Renal cortex interstitium (tissue), 11 donors: ENCODE measurements at regions not wholly inside any gene's neighbourhood (a gene's known extent, or its start where the extent isn't known, plus 50 kb on each side); places are given as distances from the start of the nearest gene placed in this dataset.

ENCODE experiments used
- DNase-seq, 11 donors: peaks; one replicate each; pipeline ENCODE4 v3.0.0-alpha.2; 2013; ENCODE audit warnings: low read depth in 9 of 11, low spot score in 4 of 11; ENCODE audit errors: extremely low read depth in 1 of 11

DNA sequence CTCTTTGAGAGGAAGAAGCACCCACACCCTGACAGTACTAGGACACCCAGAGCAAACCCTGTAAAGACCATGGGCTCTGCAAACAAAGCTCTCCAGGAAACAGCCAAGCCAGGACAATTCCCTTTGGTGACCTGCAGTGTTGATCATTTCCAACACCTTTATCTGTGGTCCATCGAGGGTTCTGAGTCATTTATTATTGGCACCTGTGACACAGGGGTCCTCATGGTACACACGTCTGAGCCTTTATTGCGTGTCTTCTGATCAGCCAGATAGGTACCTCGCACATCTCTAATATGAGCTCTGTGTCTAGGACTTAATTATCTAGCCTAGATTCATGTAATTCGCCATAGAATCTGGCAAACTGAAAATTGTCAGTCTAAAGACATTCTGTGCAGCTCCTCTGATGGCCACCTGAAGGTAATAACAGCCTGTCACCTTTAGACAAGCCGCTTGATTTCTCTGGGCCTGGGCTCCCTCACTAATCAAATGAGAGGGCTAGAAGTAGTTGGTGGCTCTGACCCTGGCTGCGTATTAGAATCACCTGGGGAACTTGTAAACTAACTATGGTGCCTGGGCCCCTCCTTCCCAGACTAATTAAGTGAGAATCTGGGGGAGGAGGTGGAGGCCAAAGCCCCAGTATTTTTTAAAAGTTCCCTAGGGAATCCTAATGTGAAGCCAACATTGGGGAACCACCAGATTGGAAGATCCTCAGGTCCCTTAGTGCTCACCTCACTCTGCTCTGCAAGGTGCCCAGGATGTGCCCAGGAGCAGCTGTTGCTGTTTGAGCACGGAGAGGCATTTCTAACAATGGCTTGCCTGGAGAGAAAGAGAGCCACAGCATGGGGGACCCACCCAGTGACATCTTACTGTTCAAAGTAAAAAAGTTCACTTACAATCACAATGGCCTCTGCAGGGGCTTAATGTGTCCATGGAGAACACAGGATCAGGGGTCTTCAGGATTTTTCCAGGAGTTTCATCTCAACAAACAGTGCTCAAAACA is 122.0 kb upstream of the ARID1B start:
- no peak for DNase-seq

DNA sequence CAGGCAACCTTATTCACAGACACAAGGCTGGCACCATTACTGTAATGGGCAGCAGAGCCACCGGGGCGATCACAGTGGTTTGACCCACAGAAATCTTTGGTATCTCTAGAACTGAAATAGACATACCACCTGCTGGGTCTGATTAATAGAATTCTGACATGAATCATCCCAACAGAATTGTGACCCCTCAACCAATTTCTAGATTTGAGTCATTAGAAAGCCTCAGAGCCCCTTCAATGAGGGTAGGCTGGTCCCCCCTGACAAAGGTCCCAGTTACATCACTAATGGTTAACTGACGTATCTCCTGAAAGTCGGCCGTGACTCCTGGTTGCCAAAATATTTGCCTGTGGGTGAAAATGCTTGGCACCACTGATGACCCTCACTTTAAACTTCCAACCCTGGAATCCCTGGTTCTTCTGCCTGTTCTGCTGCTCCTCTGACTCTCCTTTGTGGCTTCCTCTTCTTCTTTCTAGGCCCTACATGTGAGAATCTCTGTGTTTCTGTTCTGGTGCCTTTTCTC is 124.9 kb upstream of the ARID1B start:
- no peak for DNase-seq

DNA sequence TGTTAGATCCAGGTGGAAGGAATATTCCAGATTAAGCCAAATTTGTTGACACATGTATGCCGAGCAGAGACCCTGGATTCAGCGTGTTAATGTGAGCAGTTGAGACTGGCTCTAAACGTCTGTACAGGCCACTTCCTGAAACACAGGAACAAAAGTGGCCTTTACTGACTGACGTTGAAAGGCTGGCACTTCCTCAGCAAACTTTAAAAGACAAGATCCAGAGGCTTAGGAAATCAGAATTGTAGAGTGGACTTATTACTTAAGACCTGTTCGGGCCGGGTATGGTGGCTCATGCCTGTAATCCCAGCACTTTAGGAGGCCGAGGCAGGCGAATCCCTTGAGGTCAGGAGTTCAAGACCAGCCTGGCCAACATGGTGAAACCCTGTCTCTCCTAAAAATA is 125.7 kb upstream of the ARID1B start:
- DNase-seq = no peak

- DNase-seq = no peak
Observed at GRCh38 chr6:156650896-156651390, 126.2 kb upstream of the ARID1B start.

DNA sequence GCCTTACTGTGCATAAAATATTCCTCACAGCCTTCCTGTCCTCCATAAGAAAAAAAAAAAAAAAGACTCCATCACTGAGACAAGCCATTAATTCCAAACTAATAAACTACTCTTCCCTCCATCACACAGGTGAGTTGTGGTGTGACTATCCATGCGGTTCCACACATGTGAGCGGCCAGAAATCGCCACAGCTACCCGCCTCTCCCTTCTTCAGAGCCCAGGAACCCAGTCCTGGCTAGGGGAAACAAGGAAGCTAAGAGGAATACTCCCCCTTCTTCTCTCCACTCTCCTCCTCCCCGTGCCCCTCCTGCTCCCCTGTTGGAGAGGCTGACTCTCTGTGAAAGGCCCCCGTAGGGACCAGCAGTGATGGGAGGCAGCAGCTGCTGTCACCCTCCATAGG is 128.6 kb upstream of the ARID1B start:
- no peak for DNase-seq

DNA sequence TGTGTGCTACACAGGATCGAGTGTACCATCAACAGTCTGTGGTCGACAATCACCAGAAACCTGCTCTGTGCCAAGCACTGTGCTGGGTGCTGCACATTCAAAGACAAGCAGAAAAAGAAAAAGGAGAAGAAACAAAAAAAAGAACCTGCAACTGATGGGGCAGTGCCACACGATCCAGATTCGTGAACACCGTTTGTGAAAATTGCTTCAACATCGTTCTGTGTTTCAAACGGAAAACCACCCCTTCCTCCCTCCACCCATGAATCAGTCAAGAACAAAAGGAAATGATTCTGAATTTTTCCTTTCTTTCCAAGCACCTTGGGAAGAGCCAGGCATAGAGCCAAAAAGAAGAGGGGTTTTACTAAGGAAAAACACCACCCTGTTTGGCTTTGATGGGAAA is 129.2 kb upstream of the ARID1B start:
- no peak for DNase-seq

GRCh38 chr6:156647140-156647784 is 129.9 kb upstream of the ARID1B start:
- no peak for DNase-seq

DNA sequence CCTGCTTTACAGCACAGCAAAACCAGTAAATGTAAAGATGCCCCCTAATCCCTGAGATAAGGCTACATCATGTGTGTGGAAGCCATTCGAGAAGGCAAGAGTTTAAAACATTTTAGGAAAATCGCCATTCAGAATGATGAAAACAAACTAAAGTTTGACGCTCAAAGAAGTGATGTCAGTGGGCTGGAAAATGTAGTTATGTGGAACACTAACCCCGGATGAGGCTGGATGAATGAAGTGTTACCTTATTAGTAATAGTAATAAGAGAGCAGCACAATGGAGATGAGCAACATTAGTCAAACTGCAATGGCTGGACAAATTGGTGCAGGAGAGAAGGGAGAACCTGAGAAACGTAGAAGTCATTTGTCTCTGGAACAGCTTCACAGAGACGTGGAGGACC is 130.7 kb upstream of the ARID1B start:
- no peak for DNase-seq

DNA sequence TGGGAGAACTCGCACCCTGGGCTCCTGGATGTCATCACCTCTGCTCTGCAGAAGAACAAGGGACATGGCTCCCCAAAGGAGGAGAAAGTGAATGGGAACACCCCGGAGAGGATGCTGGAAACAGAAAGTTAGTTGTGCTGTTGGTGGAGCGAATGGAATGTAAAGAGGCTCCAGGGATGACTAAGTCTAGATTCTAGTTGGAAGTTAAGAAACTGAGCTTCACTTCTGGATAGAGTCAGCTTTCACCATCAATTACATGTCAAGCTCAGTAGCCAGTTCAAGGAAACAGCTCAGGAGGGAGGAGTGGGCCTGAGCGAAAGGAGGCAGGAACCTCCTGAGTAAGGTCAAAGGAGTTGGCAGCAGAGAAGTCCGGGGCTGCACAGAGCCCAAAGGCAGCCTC is 132.1 kb upstream of the ARID1B start:
- no peak for DNase-seq

DNA sequence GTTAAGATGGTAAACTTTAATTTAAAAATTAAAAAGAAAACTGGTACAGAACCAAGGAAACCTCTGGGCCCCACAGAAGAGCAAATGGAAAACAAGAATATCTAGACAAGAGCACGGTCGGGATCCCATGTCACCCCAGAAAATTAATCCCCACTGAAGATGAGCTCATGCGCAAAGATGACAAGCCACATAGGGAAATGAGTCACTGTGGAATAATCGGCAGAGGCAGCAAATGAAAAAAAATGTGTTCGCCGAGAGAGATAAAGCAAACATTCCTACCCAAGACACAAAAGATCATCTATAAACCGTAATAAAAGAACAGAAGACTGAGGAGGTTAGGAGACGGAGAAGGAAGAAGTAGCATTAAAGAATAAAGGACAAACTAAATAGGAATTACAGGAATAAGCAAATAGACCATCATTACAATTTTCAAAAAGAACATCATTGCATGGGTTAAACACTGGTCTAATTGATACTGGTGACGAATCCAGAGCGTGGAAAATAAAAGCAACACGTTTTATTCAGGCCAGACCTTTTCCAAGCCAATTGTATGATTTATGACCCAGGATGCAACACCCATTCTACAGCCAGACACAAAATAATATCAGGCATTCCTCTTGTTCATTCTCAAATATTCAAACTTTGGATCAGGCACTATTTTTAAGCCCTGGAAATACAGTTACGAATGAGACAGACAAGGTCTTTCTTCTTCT is 138.0 kb upstream of the ARID1B start:
- DNase-seq = no peak

DNA sequence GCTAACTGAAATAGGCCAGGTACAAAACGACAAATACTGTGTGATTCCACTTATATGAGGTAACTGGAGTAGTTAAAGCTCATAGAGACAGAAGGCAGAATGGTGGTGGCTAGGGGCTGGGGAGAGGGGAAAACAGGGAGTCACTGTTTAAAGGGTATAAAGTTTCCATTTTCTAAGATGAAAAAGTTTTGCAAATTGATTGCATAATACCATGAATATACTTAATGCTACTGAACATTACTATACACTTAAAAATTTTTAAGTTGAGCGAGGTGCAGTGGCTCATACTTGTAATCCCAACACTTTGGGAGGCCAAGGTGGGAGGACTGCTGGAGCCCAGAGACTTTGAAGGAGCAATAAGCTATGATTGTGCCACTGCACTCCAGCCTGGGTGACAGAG is 138.6 kb upstream of the ARID1B start:
- DNase-seq = no peak

DNA sequence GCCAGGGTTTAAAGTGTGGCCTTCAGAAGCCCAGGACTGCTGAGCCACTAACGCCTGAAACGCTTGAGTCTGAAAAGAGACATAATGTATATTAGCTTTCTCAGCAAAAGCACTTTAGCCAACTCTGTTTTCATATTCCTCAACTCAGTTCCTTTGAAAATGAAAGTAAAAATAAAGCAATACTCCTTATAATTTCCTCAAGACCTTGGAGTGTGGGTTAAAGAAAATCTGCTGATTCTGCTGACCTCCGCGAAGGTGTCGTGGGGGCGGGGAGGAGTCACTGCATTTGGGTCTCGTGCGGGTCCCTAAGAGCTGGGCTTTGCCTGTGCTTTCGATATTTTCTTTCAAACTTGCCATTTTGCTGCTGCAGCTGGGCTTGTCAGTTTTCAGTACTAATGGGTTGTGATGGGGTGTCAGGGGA is 142.2 kb upstream of the ARID1B start:
- no peak for DNase-seq

GRCh38 chr6:156634048-156634447 is 143.1 kb upstream of the ARID1B start:
- DNase-seq = no peak

DNA sequence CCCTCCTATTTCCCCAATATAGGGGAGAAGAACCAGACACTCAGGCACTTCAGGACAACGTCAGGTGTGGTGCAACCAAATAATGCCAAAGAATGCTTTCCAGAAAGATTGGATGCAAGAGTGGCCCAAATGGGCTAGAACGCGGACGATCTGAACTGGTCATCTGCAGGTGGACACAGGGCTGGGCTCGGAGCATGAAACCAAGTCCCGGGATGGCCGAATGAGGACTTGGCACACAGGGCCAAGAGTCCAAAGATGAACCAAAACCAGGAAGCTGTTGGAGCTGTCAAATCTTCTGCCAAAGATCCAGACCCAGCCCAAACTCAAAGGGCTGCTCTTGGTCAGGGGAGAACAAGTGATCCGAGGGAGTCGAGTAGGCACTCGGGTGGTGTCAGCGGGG is 143.9 kb upstream of the ARID1B start:
- DNase-seq = no peak

DNA sequence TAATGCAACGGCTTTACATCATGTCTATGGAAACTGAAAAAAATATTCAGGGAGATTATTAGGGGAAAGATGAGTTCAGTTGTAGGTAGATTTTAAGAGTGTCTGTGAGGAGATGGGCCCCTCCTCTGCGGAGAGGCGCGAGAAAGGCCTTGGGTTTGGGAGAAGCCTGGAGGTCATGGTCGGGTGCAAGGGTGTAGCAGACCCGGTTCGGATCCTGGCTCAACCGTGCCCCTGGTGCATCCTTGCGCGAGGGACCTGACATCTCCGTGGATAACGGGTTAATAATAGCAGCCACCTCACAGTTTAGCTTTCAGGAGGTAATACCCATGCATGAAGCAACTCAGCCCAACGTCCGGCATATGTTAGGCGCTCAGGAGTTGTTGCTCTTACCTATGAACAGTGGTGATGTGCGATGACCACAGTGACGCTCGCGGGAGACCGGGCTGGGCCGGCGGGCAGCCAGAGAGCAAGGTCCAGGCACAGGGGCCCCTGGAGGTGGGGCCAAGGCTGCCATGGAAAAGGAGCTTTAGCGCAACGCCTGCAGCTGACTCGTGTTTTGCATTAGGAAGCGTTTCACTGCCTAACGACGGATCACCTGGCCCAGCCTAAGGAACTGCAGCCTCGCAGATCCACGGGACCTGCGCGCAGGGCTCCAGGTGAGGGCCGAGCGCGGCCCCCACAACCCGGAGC is 146.4 kb upstream of the ARID1B start:
- no peak for DNase-seq

GRCh38 chr6:156628805-156629204 is 148.4 kb upstream of the ARID1B start:
- DNase-seq = no peak

GRCh38 chr6:156627524-156627923 is 149.7 kb upstream of the ARID1B start:
- DNase-seq = no peak

DNA sequence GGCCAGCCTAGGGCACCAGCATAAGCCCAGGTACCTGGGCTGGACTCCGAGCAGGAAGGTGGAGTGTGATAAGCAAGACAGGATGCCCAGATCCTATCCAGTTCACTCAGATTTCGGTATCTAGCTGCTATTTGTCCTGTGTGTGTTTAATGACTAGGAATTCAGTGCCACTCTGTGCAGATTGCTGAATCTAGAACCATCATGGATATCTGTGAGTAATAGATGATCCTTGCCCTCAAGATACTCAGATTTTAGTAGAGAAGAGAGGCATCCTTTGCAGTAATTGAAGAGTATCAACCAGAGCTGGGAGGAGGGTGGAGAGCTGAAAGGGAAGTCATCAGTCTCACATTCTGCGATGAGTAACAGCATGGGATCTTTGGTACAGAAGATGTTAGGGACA is 155.0 kb upstream of the ARID1B start:
- no peak for DNase-seq

DNA sequence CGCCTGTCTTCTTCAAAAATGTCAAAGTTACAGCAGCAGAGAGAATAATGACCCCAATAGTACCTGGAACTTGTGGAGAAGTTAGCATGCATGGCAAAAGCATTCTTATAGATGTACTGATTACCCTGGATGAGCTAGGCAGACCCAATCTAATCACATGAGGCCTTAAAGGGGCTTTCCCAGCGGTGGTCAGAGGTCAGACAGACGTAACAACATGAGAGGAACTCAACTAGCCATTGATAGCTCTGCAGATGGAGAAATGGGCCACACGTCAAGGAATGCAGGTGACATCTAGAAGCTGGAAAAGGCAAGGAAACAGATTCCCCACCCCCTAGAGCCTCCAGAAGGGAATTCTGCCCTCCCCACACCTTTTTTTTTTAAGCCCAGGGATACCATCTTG is 156.8 kb upstream of the ARID1B start:
- DNase-seq = no peak
